DMS 273 treated with DMSO at 0.1 percent for 48 hours (cell line): ENCODE measurements at regions not wholly inside any gene's neighbourhood (a gene's known extent, or its start where the extent isn't known, plus 50 kb on each side); places are given as distances from the start of the nearest gene placed in this dataset.

Experiments
- DNase-seq: peaks from one replicate; lab custom pipeline; 2025; lab: John Stamatoyannopoulos, UW

- DNase-seq: no peak
Measured at GRCh38 chr2:198411936-198412335, 607.5 kb downstream of the PLCL1 start.

- no peak for DNase-seq
Measured at GRCh38 chr2:198408171-198408570, 603.8 kb downstream of the PLCL1 start.

- DNase-seq: no peak
Measured at GRCh38 chr2:198405311-198405710, 600.9 kb downstream of the PLCL1 start.

GRCh38 chr2:198401644-198402043, 597.3 kb downstream of the PLCL1 start:
- no peak for DNase-seq

GRCh38 chr2:198400999-198401398, 596.6 kb downstream of the PLCL1 start:
- no peak for DNase-seq

- DNase-seq: no peak
Measured at GRCh38 chr2:198394208-198394607, 589.8 kb downstream of the PLCL1 start.

GRCh38 chr2:198390670-198391069, 586.3 kb downstream of the PLCL1 start:
- DNase-seq: no peak

- DNase-seq: no peak
Measured at GRCh38 chr2:198387677-198388076, 583.3 kb downstream of the PLCL1 start.

- DNase-seq: no peak
Measured at GRCh38 chr2:198385856-198386255, 581.5 kb downstream of the PLCL1 start.

GRCh38 chr2:198385326-198385725, 580.9 kb downstream of the PLCL1 start:
- no peak for DNase-seq

- no peak for DNase-seq
Measured at GRCh38 chr2:198383392-198383791, 579.0 kb downstream of the PLCL1 start.

- no peak for DNase-seq
Measured at GRCh38 chr2:198382811-198383210, 578.4 kb downstream of the PLCL1 start.

GRCh38 chr2:198376677-198377076, 572.3 kb downstream of the PLCL1 start:
- no peak for DNase-seq

- no peak for DNase-seq
Measured at GRCh38 chr2:198375083-198375410, 570.7 kb downstream of the PLCL1 start.

GRCh38 chr2:198374375-198375082, 570.1 kb downstream of the PLCL1 start:
- DNase-seq: peak; percentile 11

- no peak for DNase-seq
Measured at GRCh38 chr2:198371921-198372543, 567.6 kb downstream of the PLCL1 start.

GRCh38 chr2:198371329-198371728, 566.9 kb downstream of the PLCL1 start:
- DNase-seq: no peak

- DNase-seq: no peak
Measured at GRCh38 chr2:198368089-198368488, 563.7 kb downstream of the PLCL1 start.

- no peak for DNase-seq
Measured at GRCh38 chr2:198362740-198363139, 558.3 kb downstream of the PLCL1 start.

- DNase-seq: no peak
Measured at GRCh38 chr2:198359308-198359707, 554.9 kb downstream of the PLCL1 start.

- DNase-seq: no peak
Measured at GRCh38 chr2:198356157-198356556, 551.8 kb downstream of the PLCL1 start.

- DNase-seq: no peak
Measured at GRCh38 chr2:198351647-198352046, 547.3 kb downstream of the PLCL1 start.

GRCh38 chr2:198347946-198348345, 543.6 kb downstream of the PLCL1 start:
- DNase-seq: no peak

- DNase-seq: no peak
Measured at GRCh38 chr2:198347349-198347748, 543.0 kb downstream of the PLCL1 start.
